ENCODE measurements at regions not wholly inside any gene's neighbourhood (a gene's known extent, or its start where the extent isn't known, plus 50 kb on each side); places are given as distances from the start of the nearest gene placed in this dataset.

GRCh38 chrX:21056622-21057021 lies 317.6 kb upstream of the CNKSR2 start:
- Histone ChIP-seq H3K27me3 (no peaks in the 10 kb centered on the region), H3K27ac (no peak overlapping the region), H3K4me1 (no peaks in the 10 kb centered on the region), H3K9me3 (peaks cover 0 to 17% of the 10 kb centered on the region in 2 donors), H3K36me3 (no peaks in the 10 kb centered on the region), H3K4me3 (no peak overlapping the region)
- TF ChIP-seq CTCF (IDR thresholded peaks at IDR 0.05) = no peak
- DNase-seq (ENCODE audit: low spot score in 2 of 2) = no peak
- intact Hi-C loops (cut with DNase I) = no loop called here

- no peak for DNase-seq (ENCODE audit: low spot score in 2 of 2)
- Histone ChIP-seq H3K4me1 (no peaks in the 10 kb centered on the region), H3K27ac (no peak overlapping the region), H3K36me3 (no peaks in the 10 kb centered on the region), H3K9me3 (no peaks in the 10 kb centered on the region), H3K4me3 (no peak overlapping the region), H3K27me3 (no peaks in the 10 kb centered on the region)
- no peak for TF ChIP-seq CTCF (IDR thresholded peaks at IDR 0.05)
- intact Hi-C loops (cut with DNase I) = no loop called here
These were observed 327.2 kb upstream of the CNKSR2 start for GRCh38 chrX:21047034-21047455.

GRCh38 chrX:21014326-21014725 lies 359.9 kb upstream of the CNKSR2 start:
- H3K4me1 ChIP-seq = no peaks in the 10 kb centered on the region
- no peak overlapping the region for H3K27ac ChIP-seq
- H3K36me3 ChIP-seq = no peaks in the 10 kb centered on the region
- intact Hi-C loops (cut with DNase I) = no loop called here
- no peak for TF ChIP-seq CTCF (IDR thresholded peaks at IDR 0.05)
- no peaks in the 10 kb centered on the region for H3K27me3 ChIP-seq
- peaks cover 0 to 8% of the 10 kb centered on the region in 2 donors for H3K9me3 ChIP-seq
- no peak overlapping the region for H3K4me3 ChIP-seq
- no peak for DNase-seq (ENCODE audit: low spot score in 2 of 2)

- no peak for TF ChIP-seq CTCF (IDR thresholded peaks at IDR 0.05)
- DNase-seq (ENCODE audit: low spot score in 2 of 2) = no peak
- Histone ChIP-seq H3K9me3 (no peaks in the 10 kb centered on the region), H3K36me3 (no peaks in the 10 kb centered on the region), H3K27me3 (no peaks in the 10 kb centered on the region), H3K27ac (no peak overlapping the region), H3K4me1 (no peaks in the 10 kb centered on the region), H3K4me3 (no peak overlapping the region)
- intact Hi-C loops (cut with DNase I) = no loop called here
These were observed 369.4 kb upstream of the CNKSR2 start for GRCh38 chrX:21004835-21005234.

- Histone ChIP-seq H3K27me3 (no peaks in the 10 kb centered on the region), H3K9me3 (no peaks in the 10 kb centered on the region), H3K36me3 (no peaks in the 10 kb centered on the region), H3K4me1 (no peaks in the 10 kb centered on the region), H3K4me3 (no peak overlapping the region), H3K27ac (no peak overlapping the region)
- DNase-seq (ENCODE audit: low spot score in 2 of 2) = no peak
- intact Hi-C loops (cut with DNase I) = no loop called here
- TF ChIP-seq CTCF (IDR thresholded peaks at IDR 0.05) = no peak
These were observed 378.4 kb upstream of the CNKSR2 start for GRCh38 chrX:20995829-20996228.

GRCh38 chrX:20989361-20989760 lies 384.9 kb upstream of the CNKSR2 start:
- H3K27me3 ChIP-seq = no peaks in the 10 kb centered on the region
- no peak for TF ChIP-seq CTCF (IDR thresholded peaks at IDR 0.05)
- intact Hi-C loops (cut with DNase I) = no loop called here
- no peaks in the 10 kb centered on the region for H3K9me3 ChIP-seq
- H3K4me1 ChIP-seq = no peaks in the 10 kb centered on the region
- H3K4me3 ChIP-seq = no peak overlapping the region
- H3K27ac ChIP-seq = no peak overlapping the region
- H3K36me3 ChIP-seq = no peaks in the 10 kb centered on the region
- no peak for DNase-seq (ENCODE audit: low spot score in 2 of 2)
